ENCODE measurements at regions not wholly inside any gene's neighbourhood (a gene's known extent, or its start where the extent isn't known, plus 50 kb on each side); places are given as distances from the start of the nearest gene placed in this dataset.

GRCh38 chr5:142509026-142509425, 176.9 kb downstream of the FGF1 start:
- H3K9me1 ChIP-seq (replicated peaks; ENCODE audit: control insufficient read depth, extremely low read depth, insufficient read depth, low read length), result no peaks in the 10 kb centered on the region
- peaks cover 39% of the 10 kb centered on the region for H3K4me1 ChIP-seq (ENCODE audit: control insufficient read depth, extremely low read depth, insufficient read depth, low read length)
- H3K9me3 ChIP-seq (replicated peaks; ENCODE audit: control insufficient read depth, insufficient read depth, low read length), result no peaks in the 10 kb centered on the region
- DNase-seq (ENCODE audit: low read depth, low spot score), result no peak
- intact Hi-C loops (cut with micrococcal nuclease), result no loop called here
- H3K4me3 ChIP-seq (replicated peaks in 1 of 3; ENCODE audit: insufficient read depth in 1 of 3, low read depth in 1 of 3, low read length in 3 of 3), result no peak overlapping the region
- CTCF ChIA-PET, result no interaction called here
- H3K27ac ChIP-seq (ENCODE audit: insufficient read depth, low read depth, low read length), result no peak overlapping the region
- BruUV-seq (replicated peaks), result no TSS peak
- H3K9ac ChIP-seq (replicated peaks; ENCODE audit: extremely low read depth, insufficient read depth, low read length), result no peak overlapping the region
- dilution Hi-C loops (cut with MboI; ENCODE audit: extremely low pct_ligation_motif_present, low sequenced_read_pairs), result no loop called here
- no peak overlapping the region for H3K4me2 ChIP-seq (ENCODE audit: insufficient read depth, low read length)
- H4K20me1 ChIP-seq (replicated peaks; ENCODE audit: control insufficient read depth, extremely low read depth, insufficient read depth, low read length), result no peaks in the 10 kb centered on the region
- no peaks in the 10 kb centered on the region for H3K36me3 ChIP-seq (ENCODE audit: control insufficient read depth in 2 of 2, extremely low read depth in 1 of 2, insufficient read depth in 2 of 2, low read length in 2 of 2)
- FAIRE-seq, result no peak
- H3K27me3 ChIP-seq (ENCODE audit: control insufficient read depth in 2 of 2, insufficient read depth in 2 of 2, low read length in 2 of 2), result no peaks in the 10 kb centered on the region
- TF ChIP-seq CTCF (IDR thresholded peaks at IDR 0.05; ENCODE audit: extremely low read depth in 1 of 2, insufficient read depth in 1 of 2, low read depth in 1 of 2, low read length in 2 of 2) (no peak), POLR2A (IDR thresholded peaks at IDR 0.05; ENCODE audit: low read depth, low read length) (no peak), EZH2 (IDR thresholded peaks at IDR 0.05; ENCODE audit: borderline replicate concordance, low read depth, low read length, severe bottlenecking) (no peak), GATA2 (IDR thresholded peaks at IDR 0.05; ENCODE audit: insufficient read depth, insufficient read length, low read depth, low read length) (no peak), MYC (IDR thresholded peaks at IDR 0.05; ENCODE audit: low read depth, low read length) (no peak), JUN (IDR thresholded peaks at IDR 0.05; ENCODE audit: borderline replicate concordance, insufficient read depth, insufficient read length, low read depth) (no peak), FOS (IDR thresholded peaks at IDR 0.05; ENCODE audit: borderline replicate concordance, insufficient read depth, low read length) (no peak), POLR2AphosphoS5 (IDR thresholded peaks at IDR 0.05; ENCODE audit: insufficient read depth, low read depth, low read length) (no peak), MAX (IDR thresholded peaks at IDR 0.05; ENCODE audit: insufficient read depth, insufficient read length) (no peak)
- no peak overlapping the region for H2AFZ ChIP-seq (ENCODE audit: low read depth, low read length)
- POLR2A ChIA-PET, result no interaction called here
- no peaks in the 10 kb centered on the region for H3K79me2 ChIP-seq (ENCODE audit: control insufficient read depth, insufficient read depth, low read length)
